Activated naive CD4-positive, alpha-beta T cell treated with anti-CD3 and anti-CD28 coated beads for 36 hours (primary cell): ENCODE measurements at regions not wholly inside any gene's neighbourhood (a gene's known extent, or its start where the extent isn't known, plus 50 kb on each side); places are given as distances from the start of the nearest gene placed in this dataset.
"Not testable (repeated sequence)": the region's sequence is repeated elsewhere in the genome, so short reads cannot be mapped to it uniquely, and the experiment has no call there.

Experiments
- CTCF ChIA-PET: fragments of 350-600 bp; sonication (Branson Sonifier 250); formaldehyde crosslinking; loops from one replicate; lab custom pipeline; 2021; ENCODE audit warnings: antibody characterized with exemption; lab: Charles Lee
- DNase-seq: peaks from one replicate; pipeline ENCODE4 v3.0.0-alpha.2; 2020
- H3K27ac Mint-ChIP-seq: one replicate; pipeline ENCODE4 v1.8.0; 2021; ENCODE audit warnings: mild to moderate bottlenecking, mixed read lengths
- H3K27me3 Mint-ChIP-seq: one replicate; pipeline ENCODE4 v1.8.0; 2021; ENCODE audit warnings: low read depth, mixed read lengths
- H3K36me3 Mint-ChIP-seq: one replicate; pipeline ENCODE4 v1.8.0; 2021; ENCODE audit warnings: low read depth, mixed read lengths
- H3K4me1 Mint-ChIP-seq: one replicate; pipeline ENCODE4 v1.8.0; 2021; ENCODE audit warnings: low read depth, mixed read lengths
- H3K4me3 Mint-ChIP-seq: one replicate; pipeline ENCODE4 v1.8.0; 2021; ENCODE audit warnings: mild to moderate bottlenecking, moderate library complexity, mixed read lengths
- H3K9me3 Mint-ChIP-seq: one replicate; pipeline ENCODE4 v1.8.0; 2021; ENCODE audit warnings: mixed read lengths
- intact Hi-C: fragments of 100-400 bp; cut with micrococcal nuclease; formaldehyde crosslinking; loops from one replicate; pipeline ENCODE4 v1.15.1; 2023

GRCh38 chr16:76081967-76082366, 195.2 kb upstream of the CNTNAP4 start:
- CTCF ChIA-PET, result interaction anchor here (0.6 kb wide), 1 partner anchor 26 kb away, joined by 3 read pairs; no protein-coding TSS in a partner anchor
- Mint-ChIP-seq H3K9me3 (no peaks in the 10 kb centered on the region), H3K4me1 (no peaks in the 10 kb centered on the region), H3K27me3 (no peaks in the 10 kb centered on the region), H3K36me3 (no peaks in the 10 kb centered on the region), H3K4me3 (no peak overlapping the region), H3K27ac (no peak overlapping the region)
- no peak for DNase-seq
- intact Hi-C loops, result no loop called here

GRCh38 chr16:76106647-76107046, 170.6 kb upstream of the CNTNAP4 start:
- Mint-ChIP-seq H3K36me3 (no peaks in the 10 kb centered on the region), H3K4me1 (no peaks in the 10 kb centered on the region), H3K27ac (no peak overlapping the region), H3K9me3 (peaks cover 16% of the 10 kb centered on the region), H3K4me3 (no peak overlapping the region), H3K27me3 (no peaks in the 10 kb centered on the region)
- intact Hi-C loops, result no loop called here
- no peak for DNase-seq
- CTCF ChIA-PET, result no interaction called here

- Mint-ChIP-seq H3K4me1 (no peaks in the 10 kb centered on the region), H3K36me3 (no peaks in the 10 kb centered on the region), H3K27ac (no peak overlapping the region), H3K9me3 (peaks cover 5% of the 10 kb centered on the region), H3K4me3 (no peak overlapping the region), H3K27me3 (no peaks in the 10 kb centered on the region)
- intact Hi-C loops, result no loop called here
- CTCF ChIA-PET, result no interaction called here
- DNase-seq, result no peak
Observed at GRCh38 chr16:76108460-76108859, 168.7 kb upstream of the CNTNAP4 start.

- no peak for DNase-seq
- H3K4me1 Mint-ChIP-seq, result no peaks in the 10 kb centered on the region
- H3K9me3 Mint-ChIP-seq, result no peaks in the 10 kb centered on the region
- no peak overlapping the region for H3K4me3 Mint-ChIP-seq
- H3K36me3 Mint-ChIP-seq, result no peaks in the 10 kb centered on the region
- CTCF ChIA-PET, result no interaction called here
- intact Hi-C loops, result no loop called here
- H3K27me3 Mint-ChIP-seq, result no peaks in the 10 kb centered on the region
- H3K27ac Mint-ChIP-seq, result no peak overlapping the region
Observed at GRCh38 chr16:76114681-76115080, 162.5 kb upstream of the CNTNAP4 start.

- Mint-ChIP-seq H3K27ac (no peak overlapping the region), H3K36me3 (no peaks in the 10 kb centered on the region), H3K4me1 (no peaks in the 10 kb centered on the region), H3K27me3 (no peaks in the 10 kb centered on the region), H3K9me3 (no peaks in the 10 kb centered on the region), H3K4me3 (no peak overlapping the region)
- CTCF ChIA-PET, result no interaction called here
- no peak for DNase-seq
- intact Hi-C loops, result no loop called here
Observed at GRCh38 chr16:76118344-76118743, 158.9 kb upstream of the CNTNAP4 start.

- CTCF ChIA-PET, result no interaction called here
- no peak overlapping the region for H3K4me3 Mint-ChIP-seq
- H3K36me3 Mint-ChIP-seq, result no peaks in the 10 kb centered on the region
- H3K4me1 Mint-ChIP-seq, result no peaks in the 10 kb centered on the region
- H3K9me3 Mint-ChIP-seq, result no peaks in the 10 kb centered on the region
- DNase-seq, result no peak
- intact Hi-C loops, result no loop called here
- no peak overlapping the region for H3K27ac Mint-ChIP-seq
- no peaks in the 10 kb centered on the region for H3K27me3 Mint-ChIP-seq
Observed at GRCh38 chr16:76121636-76122035, 155.6 kb upstream of the CNTNAP4 start.

GRCh38 chr16:76123966-76124365, 153.2 kb upstream of the CNTNAP4 start:
- CTCF ChIA-PET, result interaction anchor here (0.5 kb wide), 1 partner anchor 25 kb away, joined by 3 read pairs; no protein-coding TSS in a partner anchor
- intact Hi-C loops, result no loop called here
- no peak overlapping the region for H3K27ac Mint-ChIP-seq

GRCh38 chr16:76125871-76126270, 151.3 kb upstream of the CNTNAP4 start:
- H3K4me1 Mint-ChIP-seq, result no peaks in the 10 kb centered on the region
- peaks cover 10% of the 10 kb centered on the region for H3K9me3 Mint-ChIP-seq
- no peak overlapping the region for H3K4me3 Mint-ChIP-seq
- no peaks in the 10 kb centered on the region for H3K27me3 Mint-ChIP-seq
- no peak for DNase-seq
- no peaks in the 10 kb centered on the region for H3K36me3 Mint-ChIP-seq
- intact Hi-C loops, result no loop called here
- CTCF ChIA-PET, result interaction anchor here (0.6 kb wide), 1 partner anchor 414 kb away, joined by 3 read pairs; no protein-coding TSS in a partner anchor
- no peak overlapping the region for H3K27ac Mint-ChIP-seq

More at GRCh38 chr16:76123966-76124365, 153.2 kb upstream of the CNTNAP4 start:
- Mint-ChIP-seq H3K4me3 (no peak overlapping the region), H3K27me3 (no peaks in the 10 kb centered on the region), H3K9me3 (peaks cover 8% of the 10 kb centered on the region), H3K36me3 (no peaks in the 10 kb centered on the region), H3K4me1 (no peaks in the 10 kb centered on the region)
- no peak for DNase-seq

- H3K4me1 Mint-ChIP-seq, intact Hi-C loops, CTCF ChIA-PET: not testable (repeated sequence)
Observed at GRCh38 chr16:76138056-76138455, 139.1 kb upstream of the CNTNAP4 start.

GRCh38 chr16:76157629-76158028, 119.6 kb upstream of the CNTNAP4 start:
- H3K27me3 Mint-ChIP-seq, result no peaks in the 10 kb centered on the region
- no peak overlapping the region for H3K4me3 Mint-ChIP-seq
- no peaks in the 10 kb centered on the region for H3K4me1 Mint-ChIP-seq
- CTCF ChIA-PET, result no interaction called here
- no peak for DNase-seq
- H3K9me3 Mint-ChIP-seq, result no peaks in the 10 kb centered on the region
- no peaks in the 10 kb centered on the region for H3K36me3 Mint-ChIP-seq
- H3K27ac Mint-ChIP-seq, result no peak overlapping the region
- intact Hi-C loops, result no loop called here

More at GRCh38 chr16:76138056-76138455, 139.1 kb upstream of the CNTNAP4 start:
- not testable (repeated sequence) for H3K27me3 Mint-ChIP-seq, H3K9me3 Mint-ChIP-seq, DNase-seq, H3K4me3 Mint-ChIP-seq, H3K27ac Mint-ChIP-seq, H3K36me3 Mint-ChIP-seq

GRCh38 chr16:76162046-76162445, 115.2 kb upstream of the CNTNAP4 start:
- no peaks in the 10 kb centered on the region for H3K27me3 Mint-ChIP-seq
- CTCF ChIA-PET, result no interaction called here
- H3K36me3 Mint-ChIP-seq, result no peaks in the 10 kb centered on the region
- no peak for DNase-seq
- intact Hi-C loops, result no loop called here
- H3K27ac Mint-ChIP-seq, result no peak overlapping the region
- no peaks in the 10 kb centered on the region for H3K9me3 Mint-ChIP-seq
- no peaks in the 10 kb centered on the region for H3K4me1 Mint-ChIP-seq
- H3K4me3 Mint-ChIP-seq, result no peak overlapping the region

GRCh38 chr16:76164970-76165558, 112.1 kb upstream of the CNTNAP4 start:
- CTCF ChIA-PET, result no interaction called here
- no peak overlapping the region for H3K4me3 Mint-ChIP-seq
- intact Hi-C loops, result no loop called here
- no peaks in the 10 kb centered on the region for H3K4me1 Mint-ChIP-seq
- no peak overlapping the region for H3K27ac Mint-ChIP-seq
- no peaks in the 10 kb centered on the region for H3K9me3 Mint-ChIP-seq
- DNase-seq, result no peak
- H3K27me3 Mint-ChIP-seq, result no peaks in the 10 kb centered on the region
- no peaks in the 10 kb centered on the region for H3K36me3 Mint-ChIP-seq

- no peak overlapping the region for H3K4me3 Mint-ChIP-seq
- CTCF ChIA-PET, result no interaction called here
- H3K27ac Mint-ChIP-seq, result no peak overlapping the region
- intact Hi-C loops, result no loop called here
- no peak for DNase-seq
- H3K9me3 Mint-ChIP-seq, result peaks cover 13% of the 10 kb centered on the region
- no peaks in the 10 kb centered on the region for H3K27me3 Mint-ChIP-seq
- H3K36me3 Mint-ChIP-seq, result no peaks in the 10 kb centered on the region
- H3K4me1 Mint-ChIP-seq, result no peaks in the 10 kb centered on the region
Observed at GRCh38 chr16:76175718-76176117, 101.5 kb upstream of the CNTNAP4 start.
